IMR-90 (cell line): ENCODE measurements at regions not wholly inside any gene's neighbourhood (a gene's known extent, or its start where the extent isn't known, plus 50 kb on each side); places are given as distances from the start of the nearest gene placed in this dataset.

ENCODE experiments used
- ATAC-seq: fragments of 200-7000 bp; cut with Tn5 transposase; 2 replicates; pipeline ENCODE4 v1.9.1; 2020; ENCODE audit warnings: low read depth, mild to moderate bottlenecking, moderate library complexity
- BruUV-seq: library from RNA; stranded (reverse); fragments of 400-500 nt; replicated peaks from 2 replicates; lab custom pipeline; 2021; lab: Mats Ljungman, UMichigan
- CTCF ChIA-PET: fragments of 300-600 bp; formaldehyde crosslinking; extraction: SDS; loops from one replicate; lab custom pipeline; 2021; ENCODE audit warnings: antibody characterized with exemption; lab: Yijun Ruan, JAX
- POLR2A ChIA-PET: fragments of 300-600 bp; sonication (Branson Sonifier 250); formaldehyde crosslinking; loops from one replicate; lab custom pipeline; 2022; ENCODE audit warnings: antibody characterized with exemption; ENCODE audit not compliant: unreplicated experiment; lab: Charles Lee
- DNase-seq: peaks from one replicate; pipeline ENCODE4 v3.0.0; 2013
- H2AFZ ChIP-seq: replicated peaks from 2 replicates; pipeline ENCODE3; 2013; ENCODE audit warnings: low read length, mild to moderate bottlenecking; ENCODE audit not compliant: poor library complexity
- H2AK5ac ChIP-seq: 2 replicates; pipeline ENCODE4 v1.6.1; 2013; ENCODE audit warnings: low read depth, low read length, inconsistent platforms
- H2AK9ac ChIP-seq: replicated peaks from 2 replicates; pipeline ENCODE3; 2013; ENCODE audit warnings: mild to moderate bottlenecking, low read depth, low read length, moderate library complexity; ENCODE audit not compliant: poor library complexity
- H2BK120ac ChIP-seq: 2 replicates; pipeline ENCODE4 v1.6.1; 2013; ENCODE audit warnings: low read depth, low read length, inconsistent platforms
- H2BK15ac ChIP-seq: 3 replicates; pipeline ENCODE4 v1.6.1; 2013; ENCODE audit warnings: low read depth, low read length, inconsistent platforms
- H2BK20ac ChIP-seq: 2 replicates; pipeline ENCODE4 v1.6.1; 2013; ENCODE audit warnings: low read depth, mild to moderate bottlenecking, inconsistent platforms, low read length, moderate library complexity
- H2BK5ac ChIP-seq: 2 replicates; pipeline ENCODE4 v1.6.1; 2013; ENCODE audit warnings: mild to moderate bottlenecking, low read depth, low read length, inconsistent platforms; ENCODE audit not compliant: poor library complexity, severe bottlenecking
- H3K14ac ChIP-seq: replicated peaks from 2 replicates; pipeline ENCODE4 v1.6.1; 2013; ENCODE audit warnings: low read depth, low read length, inconsistent platforms
- H3K18ac ChIP-seq: 2 replicates; pipeline ENCODE4 v1.6.1; 2013; ENCODE audit warnings: low read depth, low read length, control low read depth
- H3K23ac ChIP-seq: 2 replicates; pipeline ENCODE4 v1.6.1; 2013; ENCODE audit warnings: low read depth, low read length, inconsistent platforms
- H3K27ac ChIP-seq: 2 replicates; pipeline ENCODE4 v1.5.1; 2013; ENCODE audit warnings: mild to moderate bottlenecking, control low read depth, low read length; ENCODE audit not compliant: insufficient read depth
- H3K27me3 ChIP-seq: 2 replicates; pipeline ENCODE4 v1.6.1; 2013; ENCODE audit warnings: low read length; ENCODE audit not compliant: control insufficient read depth, insufficient read depth
- H3K36me3 ChIP-seq: 2 replicates; pipeline ENCODE4 v1.6.1; 2013; ENCODE audit warnings: low read length, mixed read lengths; ENCODE audit not compliant: control insufficient read depth, insufficient read depth
- H3K4ac ChIP-seq: 2 replicates; pipeline ENCODE4 v1.6.1; 2013; ENCODE audit warnings: low read depth, low read length, inconsistent platforms
- H3K4me1 ChIP-seq: 2 replicates; pipeline ENCODE4 v1.6.1; 2013; ENCODE audit warnings: low read length, mixed read lengths; ENCODE audit not compliant: control insufficient read depth, insufficient read depth
- H3K4me2 ChIP-seq: 2 replicates; pipeline ENCODE4 v1.6.1; 2013; ENCODE audit warnings: low read depth, mild to moderate bottlenecking, control low read depth, low read length, moderate library complexity
- H3K4me3 ChIP-seq: 2 replicates; pipeline ENCODE4 v1.5.1; 2013; ENCODE audit warnings: low read depth, mild to moderate bottlenecking, control low read depth, low read length, moderate library complexity; ENCODE audit not compliant: insufficient read depth
- H3K56ac ChIP-seq: 2 replicates; pipeline ENCODE4 v1.6.1; 2013; ENCODE audit warnings: low read length, inconsistent platforms; ENCODE audit not compliant: insufficient read depth; ENCODE audit errors: extremely low read depth
- H3K79me1 ChIP-seq, 2 experiments: 2 replicates each; pipeline ENCODE4 v1.6.1; 2013; ENCODE audit warnings: low read length in 2 of 2, inconsistent platforms in 1 of 2, low read depth in 1 of 2
- H3K9ac ChIP-seq: 2 replicates; pipeline ENCODE4 v1.6.1; 2013; ENCODE audit warnings: low read depth, low read length, control low read depth
- H3K9me1 ChIP-seq: 2 replicates; pipeline ENCODE4 v1.6.1; 2013; ENCODE audit warnings: low read length, inconsistent platforms; ENCODE audit not compliant: insufficient read depth
- H3K9me3 ChIP-seq: 2 replicates; pipeline ENCODE4 v1.6.1; 2013; ENCODE audit warnings: low read length; ENCODE audit not compliant: control insufficient read depth, insufficient read depth
- H4K20me1 ChIP-seq: 2 replicates; pipeline ENCODE4 v1.6.1; 2013; ENCODE audit warnings: low read length, inconsistent platforms; ENCODE audit not compliant: insufficient read depth
- H4K5ac ChIP-seq: 2 replicates; pipeline ENCODE4 v1.6.1; 2013; ENCODE audit warnings: mild to moderate bottlenecking, low read depth, low read length, control low read depth
- H4K8ac ChIP-seq, 2 experiments: 2 replicates each; pipeline ENCODE4 v1.6.1; 2013; ENCODE audit warnings: low read depth in 2 of 2, low read length in 2 of 2, control low read depth in 1 of 2, inconsistent platforms in 1 of 2
- H4K91ac ChIP-seq: 2 replicates; pipeline ENCODE4 v1.6.1; 2013; ENCODE audit warnings: low read depth, low read length, inconsistent platforms; ENCODE audit not compliant: insufficient read depth
- CHD1 ChIP-seq: IDR thresholded peaks from 2 replicates; pipeline ENCODE4 v1.6.1; 2012; ENCODE audit warnings: low read depth, low read length, improper control_type of control experiment
- FOS ChIP-seq: fragments of 150-350 bp; IDR thresholded peaks from 2 replicates; pipeline ENCODE4 v1.6.1; 2016; ENCODE audit warnings: low read depth, low read length
- SMC3 ChIP-seq: fragments of 150-350 bp; IDR thresholded peaks from 2 replicates; pipeline ENCODE4 v1.6.1; 2016; ENCODE audit warnings: low read depth, mild to moderate bottlenecking, antibody characterized with exemption, low read length, moderate library complexity
- WGBS, 2 experiments: methylation state at CpG; one replicate each; pipeline versions ENCODE4 v1.1.5 to v1.1.7; 2013; ENCODE audit warnings: missing lambda C conversion rate in 2 of 2; ENCODE audit not compliant: insufficient read length in 1 of 2; ENCODE audit errors: extremely low coverage in 2 of 2; 5-methylcytosine and 5-hydroxymethylcytosine counted together
- dilution Hi-C: fragments of 300-500 bp; cut with HindIII; formaldehyde crosslinking; loops from one replicate; pipeline ENCODE4 v1.14.3; 2018; ENCODE audit warnings: low sequenced_read_pairs; ENCODE audit not compliant: unreplicated experiment
- in situ Hi-C: fragments of 300-500 bp; cut with MboI; formaldehyde crosslinking; loops from 3 replicates; pipeline ENCODE4 v1.14.3; 2019; ENCODE audit warnings: low sequenced_read_pairs, inconsistent platforms, mixed read lengths
- intact Hi-C: fragments of 100-400 bp; cut with micrococcal nuclease; formaldehyde crosslinking; loops from 2 replicates; pipeline ENCODE4 v1.10.0; 2022

GRCh38 chrX:65035446-65035770, 59.2 kb upstream of the ZC4H2 start:
- Histone ChIP-seq H4K91ac (no peak overlapping the region), H3K4me1 (no peaks in the 10 kb centered on the region), H3K14ac (no peak overlapping the region), H3K9me3 (no peaks in the 10 kb centered on the region), H3K4me3 (peak overlapping the region; percentile 60), H4K8ac (no peak overlapping the region; a peak in 1 of 4 replicates), H3K4me2 (peak overlapping the region; percentile 94), H3K18ac (no peak overlapping the region), H2BK20ac (no peak overlapping the region), H3K27ac (no peak overlapping the region), H3K23ac (peak overlapping the region; percentile 59), H3K79me1 (no peaks in the 10 kb centered on the region), H3K27me3 (no peaks in the 10 kb centered on the region), H2AK9ac (no peak overlapping the region), H2AFZ (peak overlapping the region; percentile 97), H3K36me3 (no peaks in the 10 kb centered on the region), H2BK120ac (no peak overlapping the region), H2BK5ac (no peak overlapping the region), H3K4ac (no peak overlapping the region), H3K9ac (peak overlapping the region; percentile 32; the same call in 1 of the 2 replicates), H4K20me1 (no peaks in the 10 kb centered on the region), H3K56ac (no peak overlapping the region), H4K5ac (no peak overlapping the region), H2BK15ac (no peak overlapping the region), H2AK5ac (no peak overlapping the region), H3K9me1 (no peaks in the 10 kb centered on the region)
- ChIA-PET POLR2A (no interaction called here), CTCF (interaction anchor here (1.7 kb wide), 1 partner anchor 15 kb away, joined by 5 read pairs; no protein-coding TSS in a partner anchor)
- in situ Hi-C loops: no loop called here
- no TSS peak for BruUV-seq
- dilution Hi-C loops: no loop called here
- ATAC-seq (peak; percentile 67), DNase-seq (peak; percentile 21)
- no CpG with 5 or more reads among the region's 15 CpGs for WGBS, 2 experiments
- TF ChIP-seq SMC3: no peak
- TF ChIP-seq CHD1: no peak
- TF ChIP-seq FOS: no peak
- intact Hi-C loops: loop anchor here (2.0 kb wide), 1 partner anchor 493 kb away; no protein-coding TSS in a partner anchor
